ENCODE measurements at regions not wholly inside any gene's neighbourhood (a gene's known extent, or its start where the extent isn't known, plus 50 kb on each side); places are given as distances from the start of the nearest gene placed in this dataset.
A peak's percentile ranks its signal among the peaks of the same experiment; 100 is the strongest.

- DNase-seq: no peak
Measured at GRCh38 chr6:79864421-79864820, 82.9 kb downstream of the ELOVL4 start.

DNA sequence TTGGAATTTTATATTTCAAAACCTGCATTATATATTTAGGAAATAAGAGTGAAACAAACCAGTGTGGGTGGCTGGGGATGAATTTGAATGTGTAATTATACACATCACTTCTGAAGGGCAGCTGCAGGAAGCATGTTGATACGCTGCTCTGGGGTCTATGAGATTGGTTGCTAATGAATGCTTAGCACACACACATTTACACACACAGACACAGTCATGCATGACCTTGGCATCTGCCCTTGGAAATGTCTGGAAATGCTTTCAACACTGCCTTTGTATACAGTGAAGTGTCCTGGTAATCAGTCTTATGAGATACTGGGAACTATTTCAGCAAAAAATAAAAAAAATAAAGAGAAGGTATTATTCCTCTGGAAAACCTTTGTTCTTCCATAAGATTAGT, 83.4 kb downstream of the ELOVL4 start:
- no peak for DNase-seq

DNA sequence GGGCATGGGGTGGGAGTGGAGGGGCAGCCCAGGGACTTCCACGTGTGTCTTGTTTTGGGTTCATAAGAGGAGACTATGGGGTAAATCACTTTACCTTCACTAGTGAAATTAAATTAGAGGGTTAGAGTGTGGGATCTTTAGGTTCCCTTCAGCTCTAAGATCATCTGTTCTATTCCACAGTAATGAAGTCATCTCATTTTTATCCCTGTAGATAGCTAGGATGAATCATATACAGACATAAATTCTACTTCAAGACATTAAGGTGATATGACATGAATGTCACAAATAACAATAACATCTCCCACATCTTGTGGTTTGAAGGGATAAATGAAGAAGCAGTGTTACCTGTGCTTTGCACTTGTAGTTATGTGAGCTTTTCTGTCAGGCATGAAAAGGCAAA, 83.8 kb downstream of the ELOVL4 start:
- DNase-seq: no peak

GRCh38 chr6:79862711-79863110, 84.6 kb downstream of the ELOVL4 start:
- no peak for DNase-seq

GRCh38 chr6:79862126-79862525, 85.2 kb downstream of the ELOVL4 start:
- no peak for DNase-seq

- DNase-seq: no peak
Measured at GRCh38 chr6:79861023-79861422, 86.3 kb downstream of the ELOVL4 start.

DNA sequence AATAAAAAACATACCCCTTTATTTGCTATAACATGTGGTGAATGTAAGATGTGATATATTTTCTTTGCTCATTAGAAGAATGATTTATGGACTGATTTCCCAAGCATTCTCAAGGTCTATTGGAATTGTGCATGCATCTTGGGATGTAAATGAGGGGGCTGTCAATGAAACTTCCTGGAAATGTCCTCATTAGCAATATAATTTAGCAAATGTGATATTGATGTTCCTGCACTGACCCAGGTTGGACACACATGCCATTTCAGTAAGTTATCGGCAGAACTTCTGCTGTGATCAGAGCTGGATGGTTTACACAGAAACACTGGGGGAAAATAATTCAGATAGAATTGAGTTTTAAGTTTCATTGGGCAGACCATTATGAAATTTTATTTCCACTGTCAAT, 99.9 kb downstream of the ELOVL4 start:
- no peak for DNase-seq

- DNase-seq: no peak
Measured at GRCh38 chr6:79842376-79843040, 104.8 kb downstream of the ELOVL4 start.

DNA sequence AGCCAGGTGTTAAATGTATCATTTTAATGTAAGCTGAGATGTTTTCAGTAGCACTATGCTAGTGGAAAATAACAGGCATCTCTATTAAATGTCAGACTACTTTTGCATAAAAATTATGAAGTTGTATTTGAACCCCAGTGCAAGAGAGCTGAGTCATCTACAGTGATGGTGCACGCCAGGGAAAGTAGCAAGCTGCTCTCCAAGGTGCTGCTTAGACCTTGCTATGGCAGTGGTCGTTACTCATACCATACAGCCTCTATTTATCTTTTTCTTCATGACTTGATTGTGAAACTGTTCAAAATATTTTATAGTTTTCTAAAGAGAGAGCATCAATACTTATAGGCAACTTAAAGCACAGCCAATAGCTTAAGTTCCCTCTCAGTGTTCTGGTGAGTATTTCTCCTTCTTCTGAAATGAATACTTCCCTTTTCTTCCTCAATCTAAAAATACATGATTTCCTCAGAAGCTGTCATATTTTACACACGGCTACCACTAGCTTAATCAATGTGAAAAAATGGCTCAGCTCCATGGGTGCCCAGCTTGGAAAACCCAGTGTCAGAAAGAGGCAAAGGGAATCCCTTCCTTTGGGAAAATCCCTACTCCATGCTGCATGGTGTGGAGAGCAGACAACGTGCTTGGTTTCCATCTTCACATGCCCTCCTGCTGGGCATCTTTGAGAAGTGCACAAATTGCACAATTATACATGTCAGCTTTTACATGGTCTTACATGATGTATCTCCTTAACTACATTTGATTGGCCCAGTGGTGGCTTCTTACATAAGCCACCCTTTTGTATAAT, 105.6 kb downstream of the ELOVL4 start:
- peak; percentile 3 for DNase-seq

DNA sequence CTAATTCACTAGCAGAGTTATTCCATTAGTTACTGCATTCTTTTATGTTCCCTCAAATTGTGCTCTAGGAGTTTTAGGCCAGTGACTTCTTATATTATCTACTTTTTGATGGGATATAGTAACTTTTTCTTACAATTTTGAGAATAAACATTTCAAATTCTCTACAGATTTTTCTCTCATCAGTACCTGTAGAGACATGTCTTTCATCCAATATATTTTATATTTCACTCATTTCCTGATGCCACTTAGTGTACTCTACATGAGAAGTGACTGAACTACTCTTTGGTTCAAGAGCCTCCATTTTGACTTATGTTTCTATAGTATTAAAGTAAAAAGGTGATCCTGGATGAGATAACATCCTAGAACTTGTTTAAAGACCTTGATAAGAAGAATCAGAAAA, 108.5 kb downstream of the ELOVL4 start:
- no peak for DNase-seq

DNA sequence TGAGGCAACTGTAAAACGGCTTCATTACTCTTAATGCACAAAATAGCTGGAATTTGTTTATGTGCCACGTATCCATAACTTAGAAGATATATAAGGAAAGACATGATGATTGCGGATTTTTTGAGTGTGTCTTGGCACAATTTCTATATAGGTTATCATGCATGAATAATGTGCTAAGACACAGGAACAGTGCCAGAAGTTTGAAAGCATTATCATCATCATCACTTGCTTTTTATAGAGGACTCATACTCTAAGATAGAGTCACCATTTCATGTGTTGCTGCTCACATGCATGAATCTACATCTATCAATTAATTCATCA, 113.4 kb downstream of the ELOVL4 start:
- DNase-seq: no peak

GRCh38 chr6:79833264-79833963, 113.9 kb downstream of the ELOVL4 start:
- DNase-seq: no peak

GRCh38 chr6:79832723-79833122, 114.6 kb downstream of the ELOVL4 start:
- DNase-seq: no peak

- no peak for DNase-seq
Measured at GRCh38 chr6:79824202-79824601, 123.2 kb downstream of the ELOVL4 start.

- no peak for DNase-seq
Measured at GRCh38 chr6:79821859-79822258, 125.5 kb downstream of the ELOVL4 start.

GRCh38 chr6:79818471-79818870, 128.9 kb downstream of the ELOVL4 start:
- no peak for DNase-seq

DNA sequence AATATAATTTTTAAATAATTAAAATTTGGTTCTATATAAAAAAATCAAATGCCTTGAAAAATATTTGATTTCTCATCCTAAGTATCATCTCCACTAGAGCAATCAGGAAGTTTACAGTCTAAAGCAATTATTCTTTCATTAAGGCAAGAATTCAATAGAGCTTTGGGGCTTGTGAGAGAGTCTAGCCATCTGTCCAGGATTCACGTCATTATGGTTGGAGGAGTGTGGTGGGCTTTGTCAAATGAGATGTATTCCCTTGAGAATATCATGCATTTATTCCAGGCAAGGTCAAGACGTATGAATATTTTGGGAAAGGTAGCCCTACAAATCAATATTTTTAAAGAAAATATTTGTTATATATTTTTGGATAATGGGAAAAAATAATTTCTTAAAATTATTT, 132.4 kb downstream of the ELOVL4 start:
- no peak for DNase-seq

DNA sequence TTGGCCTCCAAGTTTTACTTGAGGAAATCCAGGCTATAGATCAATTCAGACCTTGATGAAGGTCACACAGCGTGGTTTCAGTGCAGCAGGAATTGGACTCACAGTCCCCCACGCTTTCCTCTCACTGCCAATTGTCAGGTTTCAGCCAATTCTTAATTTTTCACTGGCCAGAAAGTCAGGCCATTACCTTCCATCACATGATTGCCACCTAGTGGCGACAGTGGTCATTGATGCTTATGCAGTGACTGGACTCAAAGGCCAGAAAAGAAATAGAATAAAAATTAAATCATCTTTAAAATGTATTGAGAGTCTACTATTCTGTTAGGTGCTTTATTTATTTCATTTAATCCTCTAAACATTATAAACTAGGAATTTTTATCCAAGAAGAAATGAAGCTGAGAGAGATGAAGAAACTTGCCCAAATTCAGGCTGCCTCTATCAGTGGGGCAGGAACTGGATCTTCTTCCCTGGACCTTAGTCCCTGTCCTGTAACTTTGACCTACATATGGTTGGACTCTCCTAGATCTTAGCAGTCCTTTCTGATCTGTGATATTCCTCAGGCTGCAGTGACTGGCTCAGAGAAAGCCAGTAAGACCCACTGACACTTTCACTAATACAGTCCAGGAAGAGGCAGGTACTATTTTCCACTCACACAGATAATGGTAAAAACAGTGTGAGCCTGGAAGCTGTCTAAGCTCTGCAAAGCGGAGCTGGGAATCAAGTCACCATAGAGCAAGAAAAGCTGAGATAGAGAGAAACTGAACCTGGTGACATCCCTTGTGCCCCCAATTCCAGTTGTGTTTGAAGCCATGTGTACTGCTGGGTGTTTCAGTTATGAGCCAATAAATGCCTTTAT, 133.3 kb downstream of the ELOVL4 start:
- DNase-seq: peak; percentile 62

GRCh38 chr6:79813143-79813850, 134.1 kb downstream of the ELOVL4 start:
- DNase-seq: no peak

- DNase-seq: no peak
Measured at GRCh38 chr6:79812195-79812594, 135.2 kb downstream of the ELOVL4 start.

DNA sequence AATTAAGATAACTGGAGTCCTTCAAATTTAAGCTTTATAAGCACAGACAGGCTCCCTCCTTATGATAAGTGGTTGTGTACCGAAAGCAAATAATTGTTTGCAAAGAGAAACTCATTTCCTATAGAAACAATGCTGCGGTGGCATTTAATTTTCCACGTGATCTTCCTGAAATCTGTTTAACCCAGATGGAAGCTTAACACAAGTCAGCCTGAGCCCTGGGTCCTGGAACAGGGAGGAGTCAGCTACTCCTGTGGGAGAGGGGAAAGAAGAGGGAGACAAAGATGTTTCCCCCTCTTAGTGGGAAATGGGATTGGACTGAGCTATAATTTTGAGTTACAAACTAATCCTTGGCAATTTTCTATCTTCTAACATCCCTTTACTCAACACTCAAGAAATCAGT, 136.5 kb downstream of the ELOVL4 start:
- peak; percentile 34 for DNase-seq

- DNase-seq: peak; percentile 64
Measured at GRCh38 chr6:79810185-79810705, 137.1 kb downstream of the ELOVL4 start.

Data from NCI-H2227 treated with DMSO at 0.1 percent for 48 hours (cell line).